ENCODE measurements at regions not wholly inside any gene's neighbourhood (a gene's known extent, or its start where the extent isn't known, plus 50 kb on each side); places are given as distances from the start of the nearest gene placed in this dataset.

DNA sequence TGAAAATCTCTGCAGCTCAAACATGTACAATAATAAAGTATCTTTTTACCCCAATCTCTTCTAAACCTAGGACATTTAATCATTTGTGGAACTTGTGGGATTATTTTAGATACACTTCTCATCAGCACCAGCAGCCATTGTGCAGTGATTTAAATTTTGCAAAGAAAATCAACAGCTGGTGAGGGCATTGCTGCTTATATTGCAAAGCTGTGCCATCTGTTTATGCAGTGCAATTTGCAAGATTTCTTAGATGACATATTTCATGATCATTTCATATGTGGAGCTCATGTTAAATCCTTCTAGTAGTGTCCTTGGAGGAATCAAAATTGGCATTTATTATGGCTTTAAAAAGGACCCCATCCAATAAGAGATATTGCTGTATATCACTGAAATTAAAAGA is 320.7 kb downstream of the BTG1 start:
- H3K36me3 Mint-ChIP-seq (ENCODE audit: insufficient read depth, unreplicated experiment): no peaks in the 10 kb centered on the region
- TF ChIP-seq, protein P1, sequence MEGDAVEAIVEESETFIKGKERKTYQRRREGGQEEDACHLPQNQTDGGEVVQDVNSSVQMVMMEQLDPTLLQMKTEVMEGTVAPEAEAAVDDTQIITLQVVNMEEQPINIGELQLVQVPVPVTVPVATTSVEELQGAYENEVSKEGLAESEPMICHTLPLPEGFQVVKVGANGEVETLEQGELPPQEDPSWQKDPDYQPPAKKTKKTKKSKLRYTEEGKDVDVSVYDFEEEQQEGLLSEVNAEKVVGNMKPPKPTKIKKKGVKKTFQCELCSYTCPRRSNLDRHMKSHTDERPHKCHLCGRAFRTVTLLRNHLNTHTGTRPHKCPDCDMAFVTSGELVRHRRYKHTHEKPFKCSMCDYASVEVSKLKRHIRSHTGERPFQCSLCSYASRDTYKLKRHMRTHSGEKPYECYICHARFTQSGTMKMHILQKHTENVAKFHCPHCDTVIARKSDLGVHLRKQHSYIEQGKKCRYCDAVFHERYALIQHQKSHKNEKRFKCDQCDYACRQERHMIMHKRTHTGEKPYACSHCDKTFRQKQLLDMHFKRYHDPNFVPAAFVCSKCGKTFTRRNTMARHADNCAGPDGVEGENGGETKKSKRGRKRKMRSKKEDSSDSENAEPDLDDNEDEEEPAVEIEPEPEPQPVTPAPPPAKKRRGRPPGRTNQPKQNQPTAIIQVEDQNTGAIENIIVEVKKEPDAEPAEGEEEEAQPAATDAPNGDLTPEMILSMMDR (IDR thresholded peaks at IDR 0.05; ENCODE audit: insufficient read depth in 1 of 2, low read depth in 1 of 2, low read length in 1 of 2, severe bottlenecking in 1 of 2, unreplicated experiment in 1 of 2): no peak
- DNase-seq: no peak
- intact Hi-C loops (cut with micrococcal nuclease; ENCODE audit: unreplicated experiment): no loop called here
- ChIA-PET CTCF (no interaction called here), POLR2A (no interaction called here)
- no peak overlapping the region for H3K4me3 Mint-ChIP-seq (ENCODE audit: unreplicated experiment)
- no peaks in the 10 kb centered on the region for H3K27me3 Mint-ChIP-seq (ENCODE audit: insufficient read depth, unreplicated experiment)
- H3K36me3 ChIP-seq (ENCODE audit: control insufficient read depth, insufficient read depth, low read length): no peaks in the 10 kb centered on the region
- no peak overlapping the region for H3K27ac Mint-ChIP-seq (ENCODE audit: unreplicated experiment)
- H3K4me1 Mint-ChIP-seq (ENCODE audit: low read depth, unreplicated experiment): no peaks in the 10 kb centered on the region
- BruUV-seq (replicated peaks): no TSS peak
- no peaks in the 10 kb centered on the region for H3K27me3 ChIP-seq (replicated peaks; ENCODE audit: control insufficient read depth, insufficient read depth, low read length)
- H3K4me3 ChIP-seq (ENCODE audit: low read depth, low read length): no peak overlapping the region
- no peaks in the 10 kb centered on the region for H3K9me3 ChIP-seq
- no peaks in the 10 kb centered on the region for H3K4me1 ChIP-seq
- H3K9me3 Mint-ChIP-seq (ENCODE audit: unreplicated experiment): no peaks in the 10 kb centered on the region

GRCh38 chr12:91819132-91819447 is 326.6 kb downstream of the BTG1 start:
- Mint-ChIP-seq H3K36me3 (ENCODE audit: insufficient read depth, unreplicated experiment) (no peaks in the 10 kb centered on the region), H3K4me1 (ENCODE audit: low read depth, unreplicated experiment) (no peaks in the 10 kb centered on the region), H3K4me3 (ENCODE audit: unreplicated experiment) (no peak overlapping the region), H3K9me3 (ENCODE audit: unreplicated experiment) (no peaks in the 10 kb centered on the region), H3K27me3 (ENCODE audit: insufficient read depth, unreplicated experiment) (no peaks in the 10 kb centered on the region), H3K27ac (ENCODE audit: unreplicated experiment) (no peak overlapping the region)
- Histone ChIP-seq H3K36me3 (ENCODE audit: control insufficient read depth, insufficient read depth, low read length) (no peaks in the 10 kb centered on the region), H3K9me3 (no peaks in the 10 kb centered on the region), H3K27me3 (replicated peaks; ENCODE audit: control insufficient read depth, insufficient read depth, low read length) (no peaks in the 10 kb centered on the region), H3K4me1 (no peaks in the 10 kb centered on the region), H3K4me3 (ENCODE audit: low read depth, low read length) (no peak overlapping the region)
- BruUV-seq (replicated peaks): no TSS peak
- intact Hi-C loops (cut with micrococcal nuclease; ENCODE audit: unreplicated experiment): loop anchor here (10.0 kb wide), 1 partner anchor 586 kb away; no protein-coding TSS in a partner anchor
- TF ChIP-seq, protein P1 (IDR thresholded peaks at IDR 0.05; ENCODE audit: insufficient read depth in 1 of 2, low read depth in 1 of 2, low read length in 1 of 2, severe bottlenecking in 1 of 2, unreplicated experiment in 1 of 2): no peak
- ChIA-PET POLR2A (no interaction called here), CTCF (no interaction called here)
- no peak for DNase-seq

GRCh38 chr12:91818227-91819131 is 327.2 kb downstream of the BTG1 start:
- H3K4me1 ChIP-seq: no peaks in the 10 kb centered on the region
- no peak for DNase-seq
- H3K36me3 Mint-ChIP-seq (ENCODE audit: insufficient read depth, unreplicated experiment): no peaks in the 10 kb centered on the region
- intact Hi-C loops (cut with micrococcal nuclease; ENCODE audit: unreplicated experiment): loop anchor here (10.0 kb wide), 1 partner anchor 586 kb away; no protein-coding TSS in a partner anchor
- no peaks in the 10 kb centered on the region for H3K9me3 Mint-ChIP-seq (ENCODE audit: unreplicated experiment)
- no peaks in the 10 kb centered on the region for H3K4me1 Mint-ChIP-seq (ENCODE audit: low read depth, unreplicated experiment)
- TF ChIP-seq, protein P1 (IDR thresholded peaks at IDR 0.05; ENCODE audit: insufficient read depth in 1 of 2, low read depth in 1 of 2, low read length in 1 of 2, severe bottlenecking in 1 of 2, unreplicated experiment in 1 of 2): no peak
- H3K4me3 Mint-ChIP-seq (ENCODE audit: unreplicated experiment): no peak overlapping the region
- no TSS peak for BruUV-seq (replicated peaks)
- H3K27me3 Mint-ChIP-seq (ENCODE audit: insufficient read depth, unreplicated experiment): no peaks in the 10 kb centered on the region
- no peaks in the 10 kb centered on the region for H3K9me3 ChIP-seq
- H3K27me3 ChIP-seq (replicated peaks; ENCODE audit: control insufficient read depth, insufficient read depth, low read length): no peaks in the 10 kb centered on the region
- ChIA-PET CTCF (no interaction called here), POLR2A (no interaction called here)
- no peaks in the 10 kb centered on the region for H3K36me3 ChIP-seq (ENCODE audit: control insufficient read depth, insufficient read depth, low read length)
- H3K4me3 ChIP-seq (ENCODE audit: low read depth, low read length): no peak overlapping the region
- no peak overlapping the region for H3K27ac Mint-ChIP-seq (ENCODE audit: unreplicated experiment)
